ENCODE measurements at regions not wholly inside any gene's neighbourhood (a gene's known extent, or its start where the extent isn't known, plus 50 kb on each side); places are given as distances from the start of the nearest gene placed in this dataset.

GRCh38 chr5:30768056-30768690, 425.3 kb upstream of the CDH6 start:
- TF ChIP-seq CTCF (IDR thresholded peaks at IDR 0.05) = no peak
- no peak for DNase-seq
- Mint-ChIP-seq H3K27me3 (ENCODE audit: insufficient read depth) (no peaks in the 10 kb centered on the region), H3K36me3 (ENCODE audit: low read depth) (no peaks in the 10 kb centered on the region), H3K9me3 (no peaks in the 10 kb centered on the region), H3K27ac (no peak overlapping the region), H3K4me3 (no peak overlapping the region), H3K4me1 (ENCODE audit: low read depth) (no peaks in the 10 kb centered on the region)

GRCh38 chr5:30765706-30766105, 427.8 kb upstream of the CDH6 start:
- TF ChIP-seq CTCF (IDR thresholded peaks at IDR 0.05) = no peak
- DNase-seq = no peak
- peaks cover 10% of the 10 kb centered on the region; the same call in 1 of the 2 replicates for H3K9me3 Mint-ChIP-seq
- H3K4me1 Mint-ChIP-seq (ENCODE audit: low read depth) = no peaks in the 10 kb centered on the region
- no peak overlapping the region for H3K4me3 Mint-ChIP-seq
- no peak overlapping the region for H3K27ac Mint-ChIP-seq
- no peaks in the 10 kb centered on the region for H3K36me3 Mint-ChIP-seq (ENCODE audit: low read depth)
- no peaks in the 10 kb centered on the region for H3K27me3 Mint-ChIP-seq (ENCODE audit: insufficient read depth)

GRCh38 chr5:30765227-30765626, 428.3 kb upstream of the CDH6 start:
- peaks cover 13% of the 10 kb centered on the region; the same call in 1 of the 2 replicates for H3K9me3 Mint-ChIP-seq
- no peak for DNase-seq
- H3K36me3 Mint-ChIP-seq (ENCODE audit: low read depth) = no peaks in the 10 kb centered on the region
- no peak overlapping the region for H3K27ac Mint-ChIP-seq
- H3K4me3 Mint-ChIP-seq = no peak overlapping the region
- H3K4me1 Mint-ChIP-seq (ENCODE audit: low read depth) = no peaks in the 10 kb centered on the region
- TF ChIP-seq CTCF (IDR thresholded peaks at IDR 0.05) = no peak
- no peaks in the 10 kb centered on the region for H3K27me3 Mint-ChIP-seq (ENCODE audit: insufficient read depth)

GRCh38 chr5:30764704-30765103, 428.8 kb upstream of the CDH6 start:
- Mint-ChIP-seq H3K36me3 (ENCODE audit: low read depth) (no peaks in the 10 kb centered on the region), H3K27ac (no peak overlapping the region), H3K4me3 (no peak overlapping the region), H3K9me3 (peaks cover 18% of the 10 kb centered on the region; the same call in 1 of the 2 replicates), H3K4me1 (ENCODE audit: low read depth) (no peaks in the 10 kb centered on the region), H3K27me3 (ENCODE audit: insufficient read depth) (no peaks in the 10 kb centered on the region)
- no peak for TF ChIP-seq CTCF (IDR thresholded peaks at IDR 0.05)
- no peak for DNase-seq

GRCh38 chr5:30759731-30760130, 433.8 kb upstream of the CDH6 start:
- H3K4me1 Mint-ChIP-seq (ENCODE audit: low read depth) = no peaks in the 10 kb centered on the region
- no peaks in the 10 kb centered on the region for H3K27me3 Mint-ChIP-seq (ENCODE audit: insufficient read depth)
- H3K9me3 Mint-ChIP-seq = peaks cover 34% of the 10 kb centered on the region
- no peak overlapping the region for H3K27ac Mint-ChIP-seq
- TF ChIP-seq CTCF (IDR thresholded peaks at IDR 0.05) = no peak
- no peak overlapping the region for H3K4me3 Mint-ChIP-seq
- no peaks in the 10 kb centered on the region for H3K36me3 Mint-ChIP-seq (ENCODE audit: low read depth)
- no peak for DNase-seq
